ENCODE measurements at regions not wholly inside any gene's neighbourhood (a gene's known extent, or its start where the extent isn't known, plus 50 kb on each side); places are given as distances from the start of the nearest gene placed in this dataset.

DNA sequence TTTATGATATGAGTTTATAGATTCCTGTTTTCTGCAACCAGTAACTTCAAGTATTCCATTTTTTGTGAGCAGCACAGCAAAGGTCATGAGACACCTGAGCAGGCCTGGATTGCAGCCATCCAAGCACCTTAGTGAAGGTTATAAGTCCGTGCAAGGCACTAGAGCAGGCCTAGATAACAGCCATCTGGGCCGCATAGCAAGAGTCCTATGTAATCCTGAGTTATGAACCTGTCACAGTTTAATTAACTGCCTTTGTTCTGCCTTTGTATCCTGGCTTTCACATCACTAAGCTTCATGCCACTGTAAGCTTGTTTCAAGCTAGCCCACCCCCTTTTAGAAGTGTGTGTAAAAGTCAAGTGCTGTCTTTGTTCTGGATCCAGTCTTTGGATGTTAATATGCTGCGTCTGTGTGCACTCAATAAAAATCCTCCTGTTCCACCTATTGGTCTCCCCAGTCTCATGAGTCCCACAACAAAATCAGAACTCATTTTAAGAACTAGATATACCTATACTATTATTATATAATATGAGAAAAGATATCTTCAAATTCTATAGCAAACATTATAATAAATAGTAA, 556.2 kb upstream of the CHRM3 start:
- TF ChIP-seq, protein P1, sequence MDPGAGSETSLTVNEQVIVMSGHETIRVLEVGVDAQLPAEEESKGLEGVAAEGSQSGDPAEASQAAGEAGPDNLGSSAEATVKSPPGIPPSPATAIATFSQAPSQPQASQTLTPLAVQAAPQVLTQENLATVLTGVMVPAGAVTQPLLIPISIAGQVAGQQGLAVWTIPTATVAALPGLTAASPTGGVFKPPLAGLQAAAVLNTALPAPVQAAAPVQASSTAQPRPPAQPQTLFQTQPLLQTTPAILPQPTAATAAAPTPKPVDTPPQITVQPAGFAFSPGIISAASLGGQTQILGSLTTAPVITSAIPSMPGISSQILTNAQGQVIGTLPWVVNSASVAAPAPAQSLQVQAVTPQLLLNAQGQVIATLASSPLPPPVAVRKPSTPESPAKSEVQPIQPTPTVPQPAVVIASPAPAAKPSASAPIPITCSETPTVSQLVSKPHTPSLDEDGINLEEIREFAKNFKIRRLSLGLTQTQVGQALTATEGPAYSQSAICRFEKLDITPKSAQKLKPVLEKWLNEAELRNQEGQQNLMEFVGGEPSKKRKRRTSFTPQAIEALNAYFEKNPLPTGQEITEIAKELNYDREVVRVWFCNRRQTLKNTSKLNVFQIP (CRISPR knock-in tag; IDR thresholded peaks at IDR 0.05; ENCODE audit: borderline replicate concordance, low read depth): no peak
- TF ChIP-seq ZFP30 (CRISPR knock-in tag; IDR thresholded peaks at IDR 0.05) (no peak), ZC3H10 (CRISPR knock-in tag; IDR thresholded peaks at IDR 0.05) (no peak), TOX (CRISPR knock-in tag; IDR thresholded peaks at IDR 0.05; ENCODE audit: borderline replicate concordance) (no peak)
- TF ChIP-seq, protein P2, sequence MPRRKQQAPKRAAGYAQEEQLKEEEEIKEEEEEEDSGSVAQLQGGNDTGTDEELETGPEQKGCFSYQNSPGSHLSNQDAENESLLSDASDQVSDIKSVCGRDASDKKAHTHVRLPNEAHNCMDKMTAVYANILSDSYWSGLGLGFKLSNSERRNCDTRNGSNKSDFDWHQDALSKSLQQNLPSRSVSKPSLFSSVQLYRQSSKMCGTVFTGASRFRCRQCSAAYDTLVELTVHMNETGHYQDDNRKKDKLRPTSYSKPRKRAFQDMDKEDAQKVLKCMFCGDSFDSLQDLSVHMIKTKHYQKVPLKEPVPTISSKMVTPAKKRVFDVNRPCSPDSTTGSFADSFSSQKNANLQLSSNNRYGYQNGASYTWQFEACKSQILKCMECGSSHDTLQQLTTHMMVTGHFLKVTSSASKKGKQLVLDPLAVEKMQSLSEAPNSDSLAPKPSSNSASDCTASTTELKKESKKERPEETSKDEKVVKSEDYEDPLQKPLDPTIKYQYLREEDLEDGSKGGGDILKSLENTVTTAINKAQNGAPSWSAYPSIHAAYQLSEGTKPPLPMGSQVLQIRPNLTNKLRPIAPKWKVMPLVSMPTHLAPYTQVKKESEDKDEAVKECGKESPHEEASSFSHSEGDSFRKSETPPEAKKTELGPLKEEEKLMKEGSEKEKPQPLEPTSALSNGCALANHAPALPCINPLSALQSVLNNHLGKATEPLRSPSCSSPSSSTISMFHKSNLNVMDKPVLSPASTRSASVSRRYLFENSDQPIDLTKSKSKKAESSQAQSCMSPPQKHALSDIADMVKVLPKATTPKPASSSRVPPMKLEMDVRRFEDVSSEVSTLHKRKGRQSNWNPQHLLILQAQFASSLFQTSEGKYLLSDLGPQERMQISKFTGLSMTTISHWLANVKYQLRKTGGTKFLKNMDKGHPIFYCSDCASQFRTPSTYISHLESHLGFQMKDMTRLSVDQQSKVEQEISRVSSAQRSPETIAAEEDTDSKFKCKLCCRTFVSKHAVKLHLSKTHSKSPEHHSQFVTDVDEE (CRISPR knock-in tag; IDR thresholded peaks at IDR 0.05): no peak
- TF ChIP-seq, protein P3, sequence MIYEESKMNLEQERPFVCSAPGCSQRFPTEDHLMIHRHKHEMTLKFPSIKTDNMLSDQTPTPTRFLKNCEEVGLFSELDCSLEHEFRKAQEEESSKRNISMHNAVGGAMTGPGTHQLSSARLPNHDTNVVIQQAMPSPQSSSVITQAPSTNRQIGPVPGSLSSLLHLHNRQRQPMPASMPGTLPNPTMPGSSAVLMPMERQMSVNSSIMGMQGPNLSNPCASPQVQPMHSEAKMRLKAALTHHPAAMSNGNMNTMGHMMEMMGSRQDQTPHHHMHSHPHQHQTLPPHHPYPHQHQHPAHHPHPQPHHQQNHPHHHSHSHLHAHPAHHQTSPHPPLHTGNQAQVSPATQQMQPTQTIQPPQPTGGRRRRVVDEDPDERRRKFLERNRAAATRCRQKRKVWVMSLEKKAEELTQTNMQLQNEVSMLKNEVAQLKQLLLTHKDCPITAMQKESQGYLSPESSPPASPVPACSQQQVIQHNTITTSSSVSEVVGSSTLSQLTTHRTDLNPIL (CRISPR knock-in tag; IDR thresholded peaks at IDR 0.05; ENCODE audit: low read depth): no peak
- ATAC-seq: no peak

DNA sequence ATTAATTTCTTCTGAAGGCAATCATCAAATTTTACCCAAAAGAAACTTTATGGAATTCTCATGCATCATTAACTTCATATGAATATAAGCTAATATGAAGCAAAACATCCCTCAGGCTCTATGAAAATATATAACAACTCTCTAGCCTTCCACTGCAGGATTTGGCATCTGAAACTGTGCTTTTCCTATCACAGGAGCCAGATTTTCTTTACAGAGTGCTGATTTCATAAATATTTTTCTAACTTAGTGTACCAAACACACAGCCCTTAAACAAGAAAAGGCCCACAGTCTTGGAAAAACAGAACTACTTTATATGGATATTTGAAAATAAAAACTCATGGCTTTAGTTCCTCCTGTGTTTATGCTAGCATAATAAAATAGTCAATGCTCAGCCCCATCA, 559.5 kb upstream of the CHRM3 start:
- no peak for ATAC-seq
- TF ChIP-seq ZNF565 (CRISPR knock-in tag; conservative IDR thresholded peaks at IDR 0.05; ENCODE audit: low read depth) (no peak), SNAI2 (CRISPR knock-in tag; IDR thresholded peaks at IDR 0.05) (no peak), ZNF70 (CRISPR knock-in tag; IDR thresholded peaks at IDR 0.05) (no peak), GLIS3 (CRISPR knock-in tag; IDR thresholded peaks at IDR 0.05) (no peak)
- TF ChIP-seq, protein P4, sequence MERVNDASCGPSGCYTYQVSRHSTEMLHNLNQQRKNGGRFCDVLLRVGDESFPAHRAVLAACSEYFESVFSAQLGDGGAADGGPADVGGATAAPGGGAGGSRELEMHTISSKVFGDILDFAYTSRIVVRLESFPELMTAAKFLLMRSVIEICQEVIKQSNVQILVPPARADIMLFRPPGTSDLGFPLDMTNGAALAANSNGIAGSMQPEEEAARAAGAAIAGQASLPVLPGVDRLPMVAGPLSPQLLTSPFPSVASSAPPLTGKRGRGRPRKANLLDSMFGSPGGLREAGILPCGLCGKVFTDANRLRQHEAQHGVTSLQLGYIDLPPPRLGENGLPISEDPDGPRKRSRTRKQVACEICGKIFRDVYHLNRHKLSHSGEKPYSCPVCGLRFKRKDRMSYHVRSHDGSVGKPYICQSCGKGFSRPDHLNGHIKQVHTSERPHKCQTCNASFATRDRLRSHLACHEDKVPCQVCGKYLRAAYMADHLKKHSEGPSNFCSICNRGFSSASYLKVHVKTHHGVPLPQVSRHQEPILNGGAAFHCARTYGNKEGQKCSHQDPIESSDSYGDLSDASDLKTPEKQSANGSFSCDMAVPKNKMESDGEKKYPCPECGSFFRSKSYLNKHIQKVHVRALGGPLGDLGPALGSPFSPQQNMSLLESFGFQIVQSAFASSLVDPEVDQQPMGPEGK (CRISPR knock-in tag; IDR thresholded peaks at IDR 0.05; ENCODE audit: borderline replicate concordance): no peak

DNA sequence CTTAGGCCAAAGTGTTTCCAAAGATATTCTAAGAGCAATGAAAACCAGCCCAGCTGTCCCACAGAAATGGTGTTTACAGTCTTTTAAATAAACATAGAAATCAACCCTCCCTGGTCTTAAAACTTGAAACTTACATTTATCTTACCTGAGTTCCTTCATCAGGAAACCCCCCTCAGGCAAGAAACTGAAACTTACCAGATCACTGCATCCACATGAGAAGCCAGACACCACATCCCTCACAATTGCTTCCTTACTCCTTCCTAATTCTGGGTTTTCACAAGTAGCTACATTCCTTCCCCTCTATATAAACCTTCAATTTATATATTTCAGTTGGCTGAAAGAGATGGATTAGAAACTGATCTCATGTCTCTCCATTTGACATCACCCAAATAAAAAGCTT, 563.0 kb upstream of the CHRM3 start:
- TF ChIP-seq, protein P4 (CRISPR knock-in tag; IDR thresholded peaks at IDR 0.05; ENCODE audit: borderline replicate concordance): no peak
- TF ChIP-seq ZNF565 (CRISPR knock-in tag; conservative IDR thresholded peaks at IDR 0.05; ENCODE audit: low read depth) (no peak), TCF4 (CRISPR knock-in tag; IDR thresholded peaks at IDR 0.05; ENCODE audit: borderline replicate concordance) (no peak), OSR1 (CRISPR knock-in tag; IDR thresholded peaks at IDR 0.05) (no peak), ZNF70 (CRISPR knock-in tag; IDR thresholded peaks at IDR 0.05) (no peak), ZFP3 (CRISPR knock-in tag; IDR thresholded peaks at IDR 0.05) (no peak), ZC3H10 (CRISPR knock-in tag; IDR thresholded peaks at IDR 0.05) (no peak), TOX (CRISPR knock-in tag; IDR thresholded peaks at IDR 0.05; ENCODE audit: borderline replicate concordance) (no peak), SNAI2 (CRISPR knock-in tag; IDR thresholded peaks at IDR 0.05) (no peak), CSDC2 (CRISPR knock-in tag; IDR thresholded peaks at IDR 0.05) (no peak), RARB (CRISPR knock-in tag; IDR thresholded peaks at IDR 0.05) (no peak), ARNTL (CRISPR knock-in tag; IDR thresholded peaks at IDR 0.05; ENCODE audit: borderline replicate concordance, low read depth) (no peak), GLIS3 (CRISPR knock-in tag; IDR thresholded peaks at IDR 0.05) (no peak), ZNF8 (CRISPR knock-in tag; IDR thresholded peaks at IDR 0.05) (no peak), ESRRG (CRISPR knock-in tag; IDR thresholded peaks at IDR 0.05) (no peak), PPARA (CRISPR knock-in tag; IDR thresholded peaks at IDR 0.05; ENCODE audit: borderline replicate concordance) (no peak), ISL1 (CRISPR knock-in tag; IDR thresholded peaks at IDR 0.05) (no peak)
- TF ChIP-seq, protein P2 (CRISPR knock-in tag; IDR thresholded peaks at IDR 0.05): no peak
- TF ChIP-seq, protein P5, sequence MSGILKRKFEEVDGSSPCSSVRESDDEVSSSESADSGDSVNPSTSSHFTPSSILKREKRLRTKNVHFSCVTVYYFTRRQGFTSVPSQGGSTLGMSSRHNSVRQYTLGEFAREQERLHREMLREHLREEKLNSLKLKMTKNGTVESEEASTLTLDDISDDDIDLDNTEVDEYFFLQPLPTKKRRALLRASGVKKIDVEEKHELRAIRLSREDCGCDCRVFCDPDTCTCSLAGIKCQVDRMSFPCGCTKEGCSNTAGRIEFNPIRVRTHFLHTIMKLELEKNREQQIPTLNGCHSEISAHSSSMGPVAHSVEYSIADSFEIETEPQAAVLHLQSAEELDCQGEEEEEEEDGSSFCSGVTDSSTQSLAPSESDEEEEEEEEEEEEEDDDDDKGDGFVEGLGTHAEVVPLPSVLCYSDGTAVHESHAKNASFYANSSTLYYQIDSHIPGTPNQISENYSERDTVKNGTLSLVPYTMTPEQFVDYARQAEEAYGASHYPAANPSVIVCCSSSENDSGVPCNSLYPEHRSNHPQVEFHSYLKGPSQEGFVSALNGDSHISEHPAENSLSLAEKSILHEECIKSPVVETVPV (CRISPR knock-in tag; IDR thresholded peaks at IDR 0.05): no peak
- no peak for ATAC-seq

All from SK-N-SH treated with all-trans-retinoic acid at 6 μM for 48 hours (cell line).